Right lobe of liver (tissue), 4 donors: ENCODE measurements at regions not wholly inside any gene's neighbourhood (a gene's known extent, or its start where the extent isn't known, plus 50 kb on each side); places are given as distances from the start of the nearest gene placed in this dataset.

Experiments
- CTCF ChIP-seq, 4 donors: fragments of 200-600 bp in 3 of 4; fragments of 450-650 bp in 1 of 4; IDR thresholded peaks; one replicate each; pipeline versions ENCODE4 v1.5.1 to v1.8.0; 2016 to 2022; ENCODE audit warnings: antibody characterized with exemption in 4 of 4, mild to moderate bottlenecking in 2 of 4
- POLR2A ChIP-seq: fragments of 450-650 bp; IDR thresholded peaks from one replicate; pipeline ENCODE4 v1.6.1; 2017; ENCODE audit warnings: antibody characterized with exemption, mild to moderate bottlenecking
- donor health status: DM: no; HTN: no; CAD: no.
- donor health status: DM: no; HTN: no; CAD: no.
- donor health status: DM: no; HTN: yes; CAD: no.

DNA sequence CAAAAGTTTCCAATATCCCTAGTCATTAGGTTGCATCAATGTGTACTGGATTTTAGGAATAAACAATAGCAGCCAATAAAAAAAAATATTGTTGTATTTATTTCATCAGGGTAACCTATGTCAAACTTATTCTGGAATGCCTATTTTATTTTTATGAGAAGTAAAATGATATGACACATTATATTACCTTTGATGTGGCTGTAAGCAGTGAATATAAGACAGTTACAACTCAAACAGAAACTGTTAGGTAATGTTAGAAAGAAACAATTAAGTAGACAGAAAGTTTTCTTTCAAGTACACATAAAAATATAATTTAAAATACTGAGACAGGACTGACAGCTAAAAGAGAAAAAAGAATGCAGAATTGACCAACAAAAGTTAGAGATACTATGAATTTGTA is 65.5 kb downstream of the GNG10 start:
- TF ChIP-seq CTCF (IDR thresholded peaks at IDR 0.05) (no peak), POLR2A (no peak)
